GM12864 (cell line): ENCODE measurements at regions not wholly inside any gene's neighbourhood (a gene's known extent, or its start where the extent isn't known, plus 50 kb on each side); places are given as distances from the start of the nearest gene placed in this dataset.

ENCODE experiments used
- DNase-seq: peaks from one replicate; pipeline ENCODE4 v3.0.0-alpha.2; 2011; ENCODE audit warnings: low read depth
- H3K4me3 ChIP-seq: 2 replicates; pipeline ENCODE4 v1.5.1; 2011; ENCODE audit warnings: mild to moderate bottlenecking, low read depth, low read length, control low read depth
- CTCF ChIP-seq: IDR thresholded peaks from 2 replicates; pipeline ENCODE4 v1.5.1; 2011; ENCODE audit warnings: low read depth, mild to moderate bottlenecking, moderate library complexity, low read length, control low read depth, inconsistent platforms; ENCODE audit errors: missing control alignments

- no peak for DNase-seq
- no peak overlapping the region for H3K4me3 ChIP-seq
- no peak for TF ChIP-seq CTCF
Observed at GRCh38 chr4:156523991-156524390, 447.6 kb downstream of the PDGFC start.

DNA sequence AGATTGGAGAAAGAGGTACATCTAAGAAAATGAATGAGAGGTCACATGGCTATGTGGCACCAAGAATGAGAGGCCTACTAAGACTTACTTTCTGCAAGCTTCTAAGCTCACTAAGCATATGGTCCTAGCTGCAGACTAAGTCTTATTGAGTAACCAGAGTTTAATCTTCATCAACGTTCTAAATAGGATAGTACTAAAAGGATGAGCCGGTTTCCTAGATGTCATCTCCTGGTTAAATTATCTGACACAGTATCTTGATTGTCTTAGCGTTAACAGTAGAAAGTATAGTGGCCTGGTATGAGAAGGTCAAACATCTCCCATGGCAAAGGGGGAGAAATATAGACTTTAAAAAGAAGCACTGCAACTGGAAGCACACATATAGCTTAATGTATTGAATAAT lies 448.1 kb downstream of the PDGFC start:
- no peak for TF ChIP-seq CTCF
- no peak overlapping the region for H3K4me3 ChIP-seq
- DNase-seq, result no peak

GRCh38 chr4:156521631-156522030 lies 450.0 kb downstream of the PDGFC start:
- DNase-seq, result no peak
- TF ChIP-seq CTCF, result no peak
- no peak overlapping the region for H3K4me3 ChIP-seq

- no peak for DNase-seq
- H3K4me3 ChIP-seq, result no peak overlapping the region
- TF ChIP-seq CTCF, result no peak
Observed at GRCh38 chr4:156517956-156518355, 453.6 kb downstream of the PDGFC start.

GRCh38 chr4:156517546-156517945 lies 454.1 kb downstream of the PDGFC start:
- H3K4me3 ChIP-seq, result no peak overlapping the region
- DNase-seq, result no peak
- no peak for TF ChIP-seq CTCF

DNA sequence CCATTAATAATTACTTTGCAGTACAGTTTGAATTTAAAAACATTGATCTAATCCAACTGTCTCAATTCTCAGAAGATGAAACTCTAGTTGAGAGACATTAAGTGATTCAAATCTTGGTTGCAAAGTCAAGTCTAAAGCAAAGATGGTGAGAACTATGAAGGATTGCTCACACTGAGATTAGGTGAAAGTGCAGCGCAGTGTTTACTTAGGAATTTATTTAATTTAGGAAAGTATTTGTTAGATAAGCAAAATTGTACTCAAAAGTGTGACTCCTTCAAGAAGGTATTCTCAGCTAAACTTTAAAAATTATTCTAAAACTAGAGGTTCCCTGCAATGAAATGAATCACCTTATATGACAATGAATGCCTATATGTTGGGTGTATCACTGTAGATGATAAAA lies 454.9 kb downstream of the PDGFC start:
- DNase-seq, result no peak
- no peak overlapping the region for H3K4me3 ChIP-seq
- TF ChIP-seq CTCF, result no peak

DNA sequence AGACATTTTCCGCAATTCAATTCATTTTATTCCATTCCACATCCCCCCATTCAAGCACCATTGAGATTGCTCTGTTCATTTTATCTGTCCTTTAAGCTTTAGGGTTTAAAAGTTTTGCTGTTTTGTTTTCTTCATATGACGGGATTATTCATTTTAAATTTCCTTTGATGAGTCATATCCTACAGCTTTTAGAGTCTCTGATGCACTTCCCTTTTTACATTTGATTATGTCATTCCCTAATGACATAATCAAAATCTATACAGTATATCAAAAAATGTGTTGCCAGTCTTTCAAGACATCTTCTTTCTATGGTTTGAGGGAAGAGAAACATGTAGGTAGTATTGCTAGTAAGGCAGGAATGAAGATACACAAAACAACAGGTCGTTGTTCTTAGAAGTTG lies 456.3 kb downstream of the PDGFC start:
- no peak for TF ChIP-seq CTCF
- DNase-seq, result no peak

More for the DNA sequence above, 456.3 kb downstream of the PDGFC start:
- H3K4me3 ChIP-seq, result no peak overlapping the region
